CD4-positive, alpha-beta T cell treated with Interleukin-2 at 100 ng/mL for 4 hours (primary cell): ENCODE measurements at regions not wholly inside any gene's neighbourhood (a gene's known extent, or its start where the extent isn't known, plus 50 kb on each side); places are given as distances from the start of the nearest gene placed in this dataset.

Source experiments
- DNase-seq: peaks from one replicate; pipeline ENCODE4 v3.0.0-alpha.2; 2020; ENCODE audit warnings: low spot score

- no peak for DNase-seq
These were observed 189.0 kb upstream of the CDYL start for GRCh38 chr6:4587171-4587570.

GRCh38 chr6:4586469-4586859, 189.7 kb upstream of the CDYL start:
- no peak for DNase-seq

- no peak for DNase-seq
These were observed 190.3 kb upstream of the CDYL start for GRCh38 chr6:4585682-4586468.

- DNase-seq = no peak
These were observed 191.4 kb upstream of the CDYL start for GRCh38 chr6:4584801-4585200.

- DNase-seq = no peak
These were observed 193.4 kb upstream of the CDYL start for GRCh38 chr6:4582506-4583417.

DNA sequence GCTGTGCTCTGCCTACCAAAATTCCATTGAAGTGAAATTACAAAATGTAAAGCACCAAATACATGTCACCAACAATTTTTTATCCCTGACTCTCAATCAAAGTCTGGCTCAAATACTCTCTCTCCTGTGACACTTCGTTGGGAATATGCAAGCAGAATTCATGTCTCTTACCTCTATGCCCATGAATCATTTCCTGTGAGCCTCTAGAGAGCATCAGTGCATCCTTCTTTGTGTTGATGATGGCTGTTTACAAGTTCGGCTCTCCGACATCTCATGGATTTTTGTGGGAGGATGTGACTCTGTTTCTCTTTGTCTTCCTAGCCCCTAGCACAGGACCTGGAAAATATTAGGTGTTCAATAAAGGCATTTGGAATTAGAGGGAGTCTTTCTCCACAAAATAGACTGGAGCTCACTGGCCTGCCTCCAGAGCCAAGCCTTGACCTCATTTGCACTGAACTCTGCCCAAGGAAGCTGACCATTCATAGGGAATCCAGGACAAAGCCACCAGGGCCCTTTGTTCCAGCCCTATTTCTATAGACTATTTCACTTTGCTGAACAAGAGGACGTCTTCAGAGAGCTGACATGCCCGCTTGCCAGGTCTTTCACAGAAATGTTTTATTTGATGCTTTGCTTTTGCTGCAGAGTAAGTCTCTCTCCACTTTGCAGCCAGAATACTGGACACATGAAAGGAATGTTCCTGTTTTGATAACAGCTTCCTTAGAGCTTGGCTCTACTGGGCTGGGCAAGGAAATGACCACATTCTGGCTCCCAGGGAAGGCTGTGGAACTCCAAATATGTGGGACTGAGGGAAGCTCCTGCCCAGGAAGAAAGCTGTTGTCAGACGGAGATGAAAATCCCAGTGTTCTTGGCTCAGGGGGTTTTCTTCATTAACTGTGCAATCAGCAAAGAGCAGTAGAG, 194.5 kb upstream of the CDYL start:
- no peak for DNase-seq

GRCh38 chr6:4580361-4580760, 195.8 kb upstream of the CDYL start:
- no peak for DNase-seq

GRCh38 chr6:4577406-4577805, 198.8 kb upstream of the CDYL start:
- DNase-seq = no peak

DNA sequence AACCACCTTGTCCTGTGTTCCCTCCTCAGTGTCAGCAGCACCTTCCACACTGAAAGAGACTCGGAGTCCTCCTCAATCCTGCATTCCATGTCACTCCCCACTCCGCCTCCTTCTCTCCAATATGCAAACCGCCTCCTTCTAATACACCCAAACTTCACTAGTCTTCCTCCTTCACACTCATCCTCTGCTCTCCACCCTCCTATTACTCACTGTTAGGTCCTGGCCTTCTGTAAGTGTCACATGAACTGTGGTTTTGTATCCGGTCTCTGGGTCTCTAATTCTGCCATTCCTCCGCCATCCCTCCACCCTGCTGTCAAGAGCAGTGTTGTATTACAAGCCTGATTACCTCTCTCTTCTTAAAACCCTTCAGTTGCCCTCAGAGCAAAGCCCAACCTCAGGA, 200.5 kb upstream of the CDYL start:
- no peak for DNase-seq

GRCh38 chr6:4574007-4574406, 202.2 kb upstream of the CDYL start:
- DNase-seq = no peak

DNA sequence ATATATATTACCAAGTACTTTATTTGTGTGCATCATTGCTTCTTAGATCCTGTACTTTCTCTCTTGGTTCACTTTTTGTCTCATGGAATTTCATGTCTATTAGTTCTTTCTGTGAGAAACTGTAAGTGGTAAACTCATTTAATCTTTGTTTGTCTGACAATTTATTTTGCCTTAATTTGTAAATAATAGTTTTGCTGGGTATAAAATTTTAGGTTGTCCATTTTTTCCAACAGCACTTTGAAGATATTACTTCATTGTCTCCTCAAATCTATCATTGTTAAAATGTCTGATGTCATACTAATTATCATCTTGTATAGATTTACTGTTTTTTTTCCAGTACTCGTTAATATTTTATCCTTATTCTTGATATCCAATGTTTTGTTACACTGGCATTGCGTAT, 205.2 kb upstream of the CDYL start:
- DNase-seq = no peak

GRCh38 chr6:4568138-4568537, 208.1 kb upstream of the CDYL start:
- DNase-seq = no peak

- DNase-seq = no peak
These were observed 209.1 kb upstream of the CDYL start for GRCh38 chr6:4567141-4567540.

GRCh38 chr6:4565301-4566250, 210.6 kb upstream of the CDYL start:
- no peak for DNase-seq

- DNase-seq = no peak
These were observed 211.4 kb upstream of the CDYL start for GRCh38 chr6:4564801-4565271.

- no peak for DNase-seq
These were observed 212.3 kb upstream of the CDYL start for GRCh38 chr6:4563877-4564276.

GRCh38 chr6:4563156-4563555, 213.0 kb upstream of the CDYL start:
- no peak for DNase-seq

DNA sequence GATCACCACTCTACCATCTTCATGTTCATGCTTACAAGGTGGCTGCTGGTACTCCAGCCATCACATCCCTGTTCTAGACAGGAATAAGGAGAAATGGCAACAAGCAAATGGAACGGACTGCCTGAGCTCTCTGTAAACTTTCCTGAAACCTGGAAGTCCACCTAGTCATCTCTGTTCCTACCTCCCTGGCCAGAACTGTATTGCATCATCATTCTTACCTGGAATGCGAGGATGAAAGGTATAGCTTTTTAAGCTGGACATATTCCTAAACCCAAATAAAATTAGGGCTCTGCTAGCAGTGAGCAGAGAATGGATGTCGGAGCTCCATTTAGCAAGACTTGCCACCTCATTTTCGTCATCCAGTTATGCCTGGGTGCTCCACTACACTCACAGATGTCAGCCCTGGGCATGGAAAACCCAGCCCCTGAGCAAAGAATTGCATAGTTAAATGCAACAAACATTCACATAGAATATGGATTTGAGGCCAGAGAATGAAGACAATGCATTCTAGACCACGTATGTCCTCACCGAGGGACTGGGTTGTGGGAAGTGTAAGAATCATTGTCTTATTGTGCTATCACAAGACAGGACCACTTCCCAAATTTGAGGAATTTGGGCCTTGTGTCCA, 214.3 kb upstream of the CDYL start:
- DNase-seq = no peak

- DNase-seq = no peak
These were observed 215.1 kb upstream of the CDYL start for GRCh38 chr6:4561078-4561435.

- no peak for DNase-seq
These were observed 215.8 kb upstream of the CDYL start for GRCh38 chr6:4560221-4561077.
